ENCODE measurements at regions not wholly inside any gene's neighbourhood (a gene's known extent, or its start where the extent isn't known, plus 50 kb on each side); places are given as distances from the start of the nearest gene placed in this dataset.

DNA sequence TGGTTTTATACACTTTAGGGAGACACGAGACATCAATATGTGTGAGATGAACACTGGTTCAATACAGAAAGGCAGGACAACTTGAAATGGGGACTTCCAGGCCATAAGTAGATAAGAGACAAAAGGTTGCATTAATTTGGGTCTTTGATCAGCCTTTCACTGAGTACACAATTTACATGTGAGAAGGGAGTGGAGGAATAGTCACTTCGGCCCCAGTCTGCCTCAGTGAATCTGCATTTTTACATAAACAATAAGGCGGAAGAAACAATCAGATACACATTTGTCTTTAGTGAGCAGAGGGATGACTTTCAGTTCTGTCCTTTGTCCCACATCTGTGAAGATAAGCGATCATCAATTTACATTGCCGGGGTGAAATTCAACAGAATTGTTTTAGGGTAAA is 104.3 kb upstream of the ARL4C start:
- TF ChIP-seq BACH2 (CRISPR knock-in tag; IDR thresholded peaks at IDR 0.05; ENCODE audit: borderline replicate concordance) (no peak), ZFP3 (CRISPR knock-in tag; IDR thresholded peaks at IDR 0.05) (no peak), PPARA (CRISPR knock-in tag; IDR thresholded peaks at IDR 0.05; ENCODE audit: borderline replicate concordance) (no peak), RARB (CRISPR knock-in tag; IDR thresholded peaks at IDR 0.05) (no peak), CSDC2 (CRISPR knock-in tag; IDR thresholded peaks at IDR 0.05) (no peak), TOX (CRISPR knock-in tag; IDR thresholded peaks at IDR 0.05; ENCODE audit: borderline replicate concordance) (no peak), GLIS3 (CRISPR knock-in tag; IDR thresholded peaks at IDR 0.05) (no peak), ZC3H10 (CRISPR knock-in tag; IDR thresholded peaks at IDR 0.05) (no peak), CSRNP3 (CRISPR knock-in tag; IDR thresholded peaks at IDR 0.05) (no peak), CREB5 (CRISPR knock-in tag; IDR thresholded peaks at IDR 0.05; ENCODE audit: low read depth) (no peak)
- TF ChIP-seq, protein P1, sequence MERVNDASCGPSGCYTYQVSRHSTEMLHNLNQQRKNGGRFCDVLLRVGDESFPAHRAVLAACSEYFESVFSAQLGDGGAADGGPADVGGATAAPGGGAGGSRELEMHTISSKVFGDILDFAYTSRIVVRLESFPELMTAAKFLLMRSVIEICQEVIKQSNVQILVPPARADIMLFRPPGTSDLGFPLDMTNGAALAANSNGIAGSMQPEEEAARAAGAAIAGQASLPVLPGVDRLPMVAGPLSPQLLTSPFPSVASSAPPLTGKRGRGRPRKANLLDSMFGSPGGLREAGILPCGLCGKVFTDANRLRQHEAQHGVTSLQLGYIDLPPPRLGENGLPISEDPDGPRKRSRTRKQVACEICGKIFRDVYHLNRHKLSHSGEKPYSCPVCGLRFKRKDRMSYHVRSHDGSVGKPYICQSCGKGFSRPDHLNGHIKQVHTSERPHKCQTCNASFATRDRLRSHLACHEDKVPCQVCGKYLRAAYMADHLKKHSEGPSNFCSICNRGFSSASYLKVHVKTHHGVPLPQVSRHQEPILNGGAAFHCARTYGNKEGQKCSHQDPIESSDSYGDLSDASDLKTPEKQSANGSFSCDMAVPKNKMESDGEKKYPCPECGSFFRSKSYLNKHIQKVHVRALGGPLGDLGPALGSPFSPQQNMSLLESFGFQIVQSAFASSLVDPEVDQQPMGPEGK (CRISPR knock-in tag; IDR thresholded peaks at IDR 0.05; ENCODE audit: borderline replicate concordance), result no peak
- TF ChIP-seq, protein P2, sequence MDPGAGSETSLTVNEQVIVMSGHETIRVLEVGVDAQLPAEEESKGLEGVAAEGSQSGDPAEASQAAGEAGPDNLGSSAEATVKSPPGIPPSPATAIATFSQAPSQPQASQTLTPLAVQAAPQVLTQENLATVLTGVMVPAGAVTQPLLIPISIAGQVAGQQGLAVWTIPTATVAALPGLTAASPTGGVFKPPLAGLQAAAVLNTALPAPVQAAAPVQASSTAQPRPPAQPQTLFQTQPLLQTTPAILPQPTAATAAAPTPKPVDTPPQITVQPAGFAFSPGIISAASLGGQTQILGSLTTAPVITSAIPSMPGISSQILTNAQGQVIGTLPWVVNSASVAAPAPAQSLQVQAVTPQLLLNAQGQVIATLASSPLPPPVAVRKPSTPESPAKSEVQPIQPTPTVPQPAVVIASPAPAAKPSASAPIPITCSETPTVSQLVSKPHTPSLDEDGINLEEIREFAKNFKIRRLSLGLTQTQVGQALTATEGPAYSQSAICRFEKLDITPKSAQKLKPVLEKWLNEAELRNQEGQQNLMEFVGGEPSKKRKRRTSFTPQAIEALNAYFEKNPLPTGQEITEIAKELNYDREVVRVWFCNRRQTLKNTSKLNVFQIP (CRISPR knock-in tag; IDR thresholded peaks at IDR 0.05; ENCODE audit: borderline replicate concordance, low read depth), result no peak

All from SK-N-SH treated with all-trans-retinoic acid at 6 μM for 48 hours (cell line).